ENCODE measurements at regions not wholly inside any gene's neighbourhood (a gene's known extent, or its start where the extent isn't known, plus 50 kb on each side); places are given as distances from the start of the nearest gene placed in this dataset.

- TF ChIP-seq CTCF (IDR thresholded peaks at IDR 0.05; ENCODE audit: poor library complexity) (peak; percentile 74), EZH2phosphoT487 (IDR thresholded peaks at IDR 0.05; ENCODE audit: low read depth, severe bottlenecking, unreplicated experiment) (no peak)
These were observed 114.3 kb upstream of the IL12B start for GRCh38 chr5:159444441-159445082.

Data from hepatocyte (in vitro differentiated cells).